Calu3 (cell line): ENCODE measurements at regions not wholly inside any gene's neighbourhood (a gene's known extent, or its start where the extent isn't known, plus 50 kb on each side); places are given as distances from the start of the nearest gene placed in this dataset.

Experiments used
- BruUV-seq: library from RNA; stranded (reverse); fragments of 400-500 nt; replicated peaks from 2 replicates; lab custom pipeline; 2021; lab: Mats Ljungman, UMichigan
- CTCF ChIA-PET: fragments of 300-600 bp; sonication (Branson Sonifier 250); formaldehyde crosslinking; loops from one replicate; lab custom pipeline; 2022; ENCODE audit warnings: antibody characterized with exemption; lab: Charles Lee
- DNase-seq: peaks from one replicate; pipeline ENCODE4 v3.0.0; 2022
- H3K27ac Mint-ChIP-seq: one replicate; pipeline ENCODE4 v1.8.0; 2022; ENCODE audit warnings: mixed read lengths; ENCODE audit not compliant: unreplicated experiment
- H3K27me3 Mint-ChIP-seq: one replicate; pipeline ENCODE4 v1.8.0; 2022; ENCODE audit warnings: mixed read lengths; ENCODE audit not compliant: unreplicated experiment
- H3K36me3 Mint-ChIP-seq: one replicate; pipeline ENCODE4 v1.8.0; 2022; ENCODE audit warnings: mild to moderate bottlenecking, moderate library complexity, mixed read lengths; ENCODE audit not compliant: insufficient read depth, unreplicated experiment
- H3K4me1 Mint-ChIP-seq: one replicate; pipeline ENCODE4 v1.8.0; 2022; ENCODE audit warnings: mild to moderate bottlenecking, low read depth, mixed read lengths; ENCODE audit not compliant: unreplicated experiment
- H3K4me3 Mint-ChIP-seq: one replicate; pipeline ENCODE4 v1.8.0; 2022; ENCODE audit warnings: mild to moderate bottlenecking, low read depth, moderate library complexity, mixed read lengths; ENCODE audit not compliant: unreplicated experiment
- H3K9me3 Mint-ChIP-seq: one replicate; pipeline ENCODE4 v1.8.0; 2022; ENCODE audit warnings: low read depth, mixed read lengths; ENCODE audit not compliant: unreplicated experiment
- CTCF ChIP-seq: fragments of 200-600 bp; IDR thresholded peaks from one replicate; pipeline ENCODE4 v1.8.0; 2022; ENCODE audit warnings: antibody characterized with exemption; ENCODE audit not compliant: unreplicated experiment
- intact Hi-C: fragments of 100-400 bp; cut with micrococcal nuclease; formaldehyde crosslinking; loops from one replicate; pipeline ENCODE4 v1.10.0; 2022; ENCODE audit not compliant: unreplicated experiment

GRCh38 chr14:46490238-46490685 is 161.3 kb downstream of the RPL10L start:
- H3K4me1 Mint-ChIP-seq = no peaks in the 10 kb centered on the region
- peak; percentile 31 for DNase-seq
- no peak overlapping the region for H3K4me3 Mint-ChIP-seq
- CTCF ChIA-PET = no interaction called here
- H3K9me3 Mint-ChIP-seq = peaks cover 2% of the 10 kb centered on the region
- no peaks in the 10 kb centered on the region for H3K36me3 Mint-ChIP-seq
- no TSS peak for BruUV-seq
- no peak overlapping the region for H3K27ac Mint-ChIP-seq
- TF ChIP-seq CTCF = no peak
- no peaks in the 10 kb centered on the region for H3K27me3 Mint-ChIP-seq
- intact Hi-C loops = no loop called here

- TF ChIP-seq CTCF = no peak
- Mint-ChIP-seq H3K4me3 (no peak overlapping the region), H3K27ac (no peak overlapping the region), H3K4me1 (no peaks in the 10 kb centered on the region), H3K36me3 (no peaks in the 10 kb centered on the region), H3K27me3 (no peaks in the 10 kb centered on the region), H3K9me3 (peaks cover 2% of the 10 kb centered on the region)
- CTCF ChIA-PET = interaction anchor here (0.6 kb wide), 1 partner anchor 278 kb away, joined by 3 read pairs; no protein-coding TSS in a partner anchor
- intact Hi-C loops = no loop called here
- no peak for DNase-seq
- no TSS peak for BruUV-seq
These were observed 163.2 kb downstream of the RPL10L start for GRCh38 chr14:46488374-46488773.

GRCh38 chr14:46487582-46488350 is 163.8 kb downstream of the RPL10L start:
- CTCF ChIA-PET = no interaction called here
- DNase-seq = no peak
- Mint-ChIP-seq H3K4me3 (no peak overlapping the region), H3K27ac (no peak overlapping the region), H3K36me3 (no peaks in the 10 kb centered on the region), H3K27me3 (no peaks in the 10 kb centered on the region), H3K4me1 (no peaks in the 10 kb centered on the region), H3K9me3 (no peaks in the 10 kb centered on the region)
- intact Hi-C loops = no loop called here
- no peak for TF ChIP-seq CTCF
- BruUV-seq = no TSS peak

- Mint-ChIP-seq H3K27ac (no peak overlapping the region), H3K4me1 (no peaks in the 10 kb centered on the region), H3K36me3 (no peaks in the 10 kb centered on the region), H3K9me3 (peaks cover 3% of the 10 kb centered on the region), H3K27me3 (no peaks in the 10 kb centered on the region), H3K4me3 (no peak overlapping the region)
- CTCF ChIA-PET = no interaction called here
- intact Hi-C loops = no loop called here
- DNase-seq = no peak
- TF ChIP-seq CTCF = no peak
- BruUV-seq = no TSS peak
These were observed 169.4 kb downstream of the RPL10L start for GRCh38 chr14:46482200-46482599.
